ENCODE measurements at regions not wholly inside any gene's neighbourhood (a gene's known extent, or its start where the extent isn't known, plus 50 kb on each side); places are given as distances from the start of the nearest gene placed in this dataset.
A peak's percentile ranks its signal among the peaks of the same experiment; 100 is the strongest.

GRCh38 chr13:111503905-111504695 is 183.7 kb downstream of the TEX29 start:
- intact Hi-C loops (cut with DNase I; ENCODE audit: low total_unique reads) = no loop called here
- DNase-seq = peak in 1 of 2 donors; percentile 11
- no peak overlapping the region for H3K27ac ChIP-seq
- H3K27me3 ChIP-seq = peaks cover 0 to 45% (median 7%) of the 10 kb centered on the region in 3 donors
- H3K9me3 ChIP-seq = peaks cover 0 to 10% (median 5%) of the 10 kb centered on the region in 4 donors
- no peaks in the 10 kb centered on the region for H3K4me1 ChIP-seq
- TF ChIP-seq POLR2A (IDR thresholded peaks at IDR 0.05) = no peak
- TF ChIP-seq POLR2AphosphoS5 (IDR thresholded peaks at IDR 0.05) = no peak
- no peak for TF ChIP-seq EP300 (IDR thresholded peaks at IDR 0.05)
- no peak for TF ChIP-seq CTCF (IDR thresholded peaks at IDR 0.05)
- no peaks in the 10 kb centered on the region for H3K36me3 ChIP-seq
- 56 to 68% (median 62%) methylated on average over 13 of the region's 13 CpGs for WGBS, 5 donors
- H3K4me3 ChIP-seq = no peak overlapping the region

- Histone ChIP-seq H3K4me3 (no peak overlapping the region), H3K27me3 (peaks cover 0 to 48% (median 7%) of the 10 kb centered on the region in 3 donors), H3K4me1 (no peaks in the 10 kb centered on the region), H3K36me3 (no peaks in the 10 kb centered on the region), H3K9me3 (peaks cover 0 to 10% (median 5%) of the 10 kb centered on the region in 4 donors), H3K27ac (no peak overlapping the region)
- peak; percentile 25 to 41 for DNase-seq
- 33 to 40% (median 35%) methylated on average over 19 to 20 of the region's 20 CpGs for WGBS, 5 donors
- TF ChIP-seq POLR2AphosphoS5 (IDR thresholded peaks at IDR 0.05) (no peak), CTCF (IDR thresholded peaks at IDR 0.05) (no peak), POLR2A (IDR thresholded peaks at IDR 0.05) (no peak), EP300 (IDR thresholded peaks at IDR 0.05) (no peak)
- intact Hi-C loops (cut with DNase I; ENCODE audit: low total_unique reads) = no loop called here
These were observed 184.8 kb downstream of the TEX29 start for GRCh38 chr13:111505175-111505777.

GRCh38 chr13:111506125-111506524 is 185.7 kb downstream of the TEX29 start:
- peaks cover 0 to 10% (median 5%) of the 10 kb centered on the region in 4 donors for H3K9me3 ChIP-seq
- H3K4me3 ChIP-seq = no peak overlapping the region
- 71 to 83% (median 75%) methylated on average over 6 of the region's 6 CpGs for WGBS, 5 donors
- H3K4me1 ChIP-seq = no peaks in the 10 kb centered on the region
- intact Hi-C loops (cut with DNase I; ENCODE audit: low total_unique reads) = no loop called here
- H3K27me3 ChIP-seq = peaks cover 0 to 54% (median 7%) of the 10 kb centered on the region in 3 donors
- no peak overlapping the region for H3K27ac ChIP-seq
- H3K36me3 ChIP-seq = no peaks in the 10 kb centered on the region
- TF ChIP-seq CTCF (IDR thresholded peaks at IDR 0.05) (no peak), POLR2AphosphoS5 (IDR thresholded peaks at IDR 0.05) (no peak), POLR2A (IDR thresholded peaks at IDR 0.05) (no peak), EP300 (IDR thresholded peaks at IDR 0.05) (no peak)
- peak in 1 of 2 donors; percentile 21 for DNase-seq

GRCh38 chr13:111506621-111507020 is 186.2 kb downstream of the TEX29 start:
- 69 to 78% (median 73%) methylated on average over 6 to 7 of the region's 7 CpGs for WGBS, 5 donors
- Histone ChIP-seq H3K27me3 (peaks cover 0 to 55% (median 7%) of the 10 kb centered on the region in 3 donors), H3K4me3 (no peak overlapping the region), H3K9me3 (peaks cover 0 to 5% (median under 1%) of the 10 kb centered on the region in 4 donors), H3K27ac (no peak overlapping the region), H3K36me3 (no peaks in the 10 kb centered on the region), H3K4me1 (no peaks in the 10 kb centered on the region)
- intact Hi-C loops (cut with DNase I; ENCODE audit: low total_unique reads) = no loop called here
- no peak for DNase-seq
- TF ChIP-seq CTCF (IDR thresholded peaks at IDR 0.05) (no peak), EP300 (IDR thresholded peaks at IDR 0.05) (no peak), POLR2AphosphoS5 (IDR thresholded peaks at IDR 0.05) (no peak), POLR2A (IDR thresholded peaks at IDR 0.05) (no peak)

All from stomach (tissue), 8 donors.